Stimulated activated CD8-positive, alpha-beta memory T cell treated with anti-CD3 and anti-CD28 coated beads, Interleukin-4, amount 100 ng/mL, for 48 hours (primary cell): ENCODE measurements at regions not wholly inside any gene's neighbourhood (a gene's known extent, or its start where the extent isn't known, plus 50 kb on each side); places are given as distances from the start of the nearest gene placed in this dataset.
"Not testable (repeated sequence)": the region's sequence is repeated elsewhere in the genome, so short reads cannot be mapped to it uniquely, and the experiment has no call there.

Experiments used
- DNase-seq: peaks from one replicate; pipeline ENCODE4 v3.0.0-alpha.2; 2020

GRCh38 chr3:8317661-8318649, 183.7 kb upstream of the LMCD1 start:
- no peak for DNase-seq

- DNase-seq = no peak
These were observed 181.5 kb upstream of the LMCD1 start for GRCh38 chr3:8319935-8320634.

- DNase-seq = no peak
These were observed 180.7 kb upstream of the LMCD1 start for GRCh38 chr3:8320711-8321458.

GRCh38 chr3:8324747-8325146, 176.9 kb upstream of the LMCD1 start:
- peak; percentile 58 for DNase-seq

GRCh38 chr3:8325306-8325705, 176.3 kb upstream of the LMCD1 start:
- no peak for DNase-seq

- not testable (repeated sequence) for DNase-seq
These were observed 175.8 kb upstream of the LMCD1 start for GRCh38 chr3:8325833-8326232.

- DNase-seq = no peak
These were observed 173.9 kb upstream of the LMCD1 start for GRCh38 chr3:8327739-8328138.

- no peak for DNase-seq
These were observed 172.7 kb upstream of the LMCD1 start for GRCh38 chr3:8328967-8329366.

- no peak for DNase-seq
These were observed 172.0 kb upstream of the LMCD1 start for GRCh38 chr3:8329598-8329997.

- DNase-seq = no peak
These were observed 165.2 kb upstream of the LMCD1 start for GRCh38 chr3:8336456-8336855.

- no peak for DNase-seq
These were observed 163.2 kb upstream of the LMCD1 start for GRCh38 chr3:8338424-8338823.

- no peak for DNase-seq
These were observed 159.8 kb upstream of the LMCD1 start for GRCh38 chr3:8341821-8342247.

GRCh38 chr3:8343058-8343457, 158.6 kb upstream of the LMCD1 start:
- DNase-seq = no peak

- no peak for DNase-seq
These were observed 156.2 kb upstream of the LMCD1 start for GRCh38 chr3:8345398-8345797.

- no peak for DNase-seq
These were observed 153.5 kb upstream of the LMCD1 start for GRCh38 chr3:8348076-8348475.

GRCh38 chr3:8352475-8352874, 149.1 kb upstream of the LMCD1 start:
- DNase-seq = no peak

- DNase-seq = no peak
These were observed 148.3 kb upstream of the LMCD1 start for GRCh38 chr3:8353364-8353763.

- no peak for DNase-seq
These were observed 146.3 kb upstream of the LMCD1 start for GRCh38 chr3:8355346-8355745.

- not testable (repeated sequence) for DNase-seq
These were observed 145.6 kb upstream of the LMCD1 start for GRCh38 chr3:8356066-8356465.

- no peak for DNase-seq
These were observed 143.8 kb upstream of the LMCD1 start for GRCh38 chr3:8357859-8358258.

- DNase-seq = no peak
These were observed 142.5 kb upstream of the LMCD1 start for GRCh38 chr3:8359133-8359532.

GRCh38 chr3:8363200-8363599, 138.4 kb upstream of the LMCD1 start:
- no peak for DNase-seq

GRCh38 chr3:8365541-8365940, 136.1 kb upstream of the LMCD1 start:
- DNase-seq = no peak
